GM12872 (cell line): ENCODE measurements at regions not wholly inside any gene's neighbourhood (a gene's known extent, or its start where the extent isn't known, plus 50 kb on each side); places are given as distances from the start of the nearest gene placed in this dataset.

Experiments used
- TF ChIP-seq, protein P1 (sequence below): IDR thresholded peaks from 3 replicates; pipeline ENCODE4 v1.5.1; 2011; ENCODE audit warnings: low read depth, mild to moderate bottlenecking, low read length, moderate library complexity; ENCODE audit not compliant: insufficient read depth

- TF ChIP-seq, protein P1, sequence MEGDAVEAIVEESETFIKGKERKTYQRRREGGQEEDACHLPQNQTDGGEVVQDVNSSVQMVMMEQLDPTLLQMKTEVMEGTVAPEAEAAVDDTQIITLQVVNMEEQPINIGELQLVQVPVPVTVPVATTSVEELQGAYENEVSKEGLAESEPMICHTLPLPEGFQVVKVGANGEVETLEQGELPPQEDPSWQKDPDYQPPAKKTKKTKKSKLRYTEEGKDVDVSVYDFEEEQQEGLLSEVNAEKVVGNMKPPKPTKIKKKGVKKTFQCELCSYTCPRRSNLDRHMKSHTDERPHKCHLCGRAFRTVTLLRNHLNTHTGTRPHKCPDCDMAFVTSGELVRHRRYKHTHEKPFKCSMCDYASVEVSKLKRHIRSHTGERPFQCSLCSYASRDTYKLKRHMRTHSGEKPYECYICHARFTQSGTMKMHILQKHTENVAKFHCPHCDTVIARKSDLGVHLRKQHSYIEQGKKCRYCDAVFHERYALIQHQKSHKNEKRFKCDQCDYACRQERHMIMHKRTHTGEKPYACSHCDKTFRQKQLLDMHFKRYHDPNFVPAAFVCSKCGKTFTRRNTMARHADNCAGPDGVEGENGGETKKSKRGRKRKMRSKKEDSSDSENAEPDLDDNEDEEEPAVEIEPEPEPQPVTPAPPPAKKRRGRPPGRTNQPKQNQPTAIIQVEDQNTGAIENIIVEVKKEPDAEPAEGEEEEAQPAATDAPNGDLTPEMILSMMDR: no peak
These were observed 133.5 kb upstream of the NUDT6 start for GRCh38 chr4:123055943-123056342.

- TF ChIP-seq, protein P1: 0 out of 3 replicates have a peak, but pooled peaks have one; percentile 15
These were observed 137.8 kb upstream of the NUDT6 start for GRCh38 chr4:123060039-123060770.

DNA sequence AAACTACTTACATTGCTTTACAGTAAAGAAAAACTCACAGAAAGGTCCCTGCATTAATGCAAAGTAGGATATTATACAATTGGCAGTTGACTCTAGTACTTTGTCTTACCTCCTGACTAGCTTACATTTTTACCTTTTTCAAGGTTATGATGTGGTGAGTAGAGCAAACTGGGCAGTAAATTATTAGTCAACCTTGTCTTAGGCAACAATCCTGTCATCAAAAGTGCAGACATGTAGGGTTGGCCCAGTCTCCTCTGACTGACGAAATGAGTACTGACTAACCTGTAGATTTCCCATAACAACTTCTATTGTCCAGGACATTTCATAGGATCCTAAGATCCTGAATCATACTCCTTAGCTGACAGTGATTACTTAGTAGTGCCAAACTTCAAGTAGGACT is 142.0 kb upstream of the NUDT6 start:
- TF ChIP-seq, protein P1: no peak

DNA sequence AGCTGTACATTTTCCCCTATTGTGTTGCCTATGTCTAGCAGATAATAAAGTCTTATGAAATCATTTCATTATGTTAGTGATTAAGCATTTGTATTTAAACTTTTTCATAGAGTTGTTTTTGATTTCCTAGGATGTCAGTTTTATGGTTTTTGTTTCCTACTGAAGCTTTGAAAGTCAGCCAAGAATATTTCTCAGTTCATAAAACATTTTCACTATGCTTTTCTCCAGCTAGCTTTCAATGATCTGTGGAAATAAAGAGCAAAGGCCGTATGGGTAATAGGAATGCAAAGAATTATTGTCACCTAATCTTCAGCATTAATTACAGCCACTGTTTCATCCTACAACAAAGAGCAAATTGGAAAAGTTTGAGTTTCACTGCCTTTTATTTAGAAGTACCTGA is 145.7 kb upstream of the NUDT6 start:
- TF ChIP-seq, protein P1: no peak

GRCh38 chr4:123072060-123072459 is 149.7 kb upstream of the NUDT6 start:
- TF ChIP-seq, protein P1: no peak

GRCh38 chr4:123073650-123074049 is 151.3 kb upstream of the NUDT6 start:
- TF ChIP-seq, protein P1: no peak

GRCh38 chr4:123077330-123077729 is 154.9 kb upstream of the NUDT6 start:
- TF ChIP-seq, protein P1: no peak

DNA sequence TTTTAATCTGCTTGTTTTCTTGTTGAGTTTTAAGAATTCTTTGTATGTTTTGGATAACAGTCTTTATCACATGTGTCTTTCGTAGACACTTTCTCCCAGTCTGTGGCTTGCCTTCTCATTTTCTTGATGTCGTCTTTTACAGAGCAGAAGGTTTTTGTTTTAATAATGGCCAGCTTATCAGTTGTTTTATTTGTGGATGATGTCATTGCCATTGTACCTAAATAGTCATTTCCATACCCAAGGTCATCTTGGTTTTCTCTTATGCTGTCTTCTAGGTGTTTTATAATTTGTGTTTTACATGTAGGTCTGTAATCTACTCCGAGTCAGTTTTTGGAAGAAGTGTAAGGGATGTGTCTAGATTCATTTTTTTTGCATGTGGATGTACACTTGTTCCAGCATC is 159.6 kb upstream of the NUDT6 start:
- TF ChIP-seq, protein P1: no peak
